ENCODE measurements at regions not wholly inside any gene's neighbourhood (a gene's known extent, or its start where the extent isn't known, plus 50 kb on each side); places are given as distances from the start of the nearest gene placed in this dataset.
"Not testable (repeated sequence)": the region's sequence is repeated elsewhere in the genome, so short reads cannot be mapped to it uniquely, and the experiment has no call there.

GRCh38 chr7:120110169-120110568 is 162.8 kb upstream of the KCND2 start:
- no peak for DNase-seq (ENCODE audit: low read depth in 3 of 3, low spot score in 2 of 3)

- no peak for DNase-seq (ENCODE audit: low read depth in 3 of 3, low spot score in 2 of 3)
These were observed 158.3 kb upstream of the KCND2 start for GRCh38 chr7:120114626-120115025.

DNA sequence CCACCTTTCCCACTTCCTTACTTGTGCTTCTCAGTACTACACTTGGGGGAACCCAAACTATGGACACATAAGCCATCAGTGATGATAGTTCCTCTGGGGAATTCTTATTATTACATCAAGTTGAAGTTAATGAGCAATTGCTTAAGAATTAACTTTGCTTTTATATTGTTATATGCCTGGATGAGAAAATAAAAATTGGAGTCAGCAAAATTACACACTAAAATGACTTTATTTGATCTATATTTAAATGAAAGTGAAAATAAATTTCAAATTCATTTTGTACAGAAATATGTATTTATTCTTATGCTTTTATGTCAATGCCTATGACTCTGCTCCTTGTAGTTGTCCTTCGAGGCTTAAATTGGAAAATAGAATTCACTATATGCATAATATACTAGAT is 149.4 kb upstream of the KCND2 start:
- DNase-seq (ENCODE audit: low read depth in 3 of 3, low spot score in 2 of 3) = no peak

- no peak for DNase-seq (ENCODE audit: low read depth in 3 of 3, low spot score in 2 of 3)
These were observed 141.7 kb upstream of the KCND2 start for GRCh38 chr7:120131096-120131839.

GRCh38 chr7:120138497-120138896 is 134.5 kb upstream of the KCND2 start:
- no peak for DNase-seq (ENCODE audit: low read depth in 3 of 3, low spot score in 2 of 3)

DNA sequence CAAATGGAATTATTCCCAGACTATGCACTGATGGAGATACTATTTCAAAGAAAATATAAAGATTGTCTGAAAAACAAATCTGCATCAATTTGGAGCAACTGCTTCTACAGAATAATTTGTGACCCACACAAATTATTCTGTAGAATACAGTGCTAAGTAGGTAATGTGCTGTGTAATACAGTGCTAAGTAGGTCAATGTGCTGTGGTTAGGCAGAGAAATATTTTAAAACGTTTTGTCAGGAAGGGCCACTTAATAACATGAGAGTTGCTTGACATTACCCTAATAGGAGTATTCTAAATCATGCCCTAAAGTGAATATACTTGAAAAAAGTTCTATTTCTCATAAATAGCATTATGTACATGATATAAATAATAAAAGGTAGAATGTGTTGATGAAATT is 116.5 kb upstream of the KCND2 start:
- DNase-seq (ENCODE audit: low read depth in 3 of 3, low spot score in 2 of 3) = no peak

- no peak for DNase-seq (ENCODE audit: low read depth in 3 of 3, low spot score in 2 of 3)
These were observed 112.8 kb upstream of the KCND2 start for GRCh38 chr7:120160166-120160565.

DNA sequence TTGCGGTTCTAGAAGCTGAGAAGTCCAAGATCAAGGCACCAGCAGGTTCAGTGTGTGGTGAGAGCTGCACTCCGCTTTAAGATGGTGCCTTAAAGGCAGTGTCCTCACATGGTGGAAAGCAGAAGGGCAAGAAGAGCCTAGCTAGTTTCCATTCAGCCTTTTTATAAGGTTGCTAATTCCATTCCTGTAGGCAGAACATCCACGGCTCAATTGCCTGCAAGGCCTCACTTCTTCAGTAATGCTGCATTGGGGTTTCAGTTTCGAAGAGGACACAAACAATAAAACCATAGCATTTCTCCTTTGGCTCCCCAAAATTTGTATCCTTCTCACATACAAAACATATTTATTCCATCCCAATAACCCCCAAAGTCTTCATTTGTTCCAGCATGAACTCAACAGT is 109.5 kb upstream of the KCND2 start:
- DNase-seq (ENCODE audit: low read depth in 3 of 3, low spot score in 2 of 3) = no peak

DNA sequence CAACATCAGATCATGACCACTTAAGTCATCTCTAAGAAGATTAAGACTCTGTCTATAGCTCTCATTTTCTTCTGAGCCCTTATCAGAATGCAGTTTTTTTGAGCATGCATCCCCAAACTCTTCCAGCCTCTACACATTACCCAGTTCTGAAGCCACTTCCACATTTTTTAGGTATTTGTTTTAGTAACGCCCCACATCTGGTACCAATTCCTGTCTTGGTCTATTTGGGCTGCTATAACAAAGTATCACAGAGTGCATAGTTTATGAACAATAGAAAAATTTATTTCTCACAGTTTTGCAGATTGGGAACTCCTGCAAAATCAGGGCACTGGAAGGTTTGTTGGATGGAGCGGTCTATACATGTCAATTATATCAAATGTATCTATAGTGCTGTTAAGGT is 107.7 kb upstream of the KCND2 start:
- no peak for DNase-seq (ENCODE audit: low read depth in 3 of 3, low spot score in 2 of 3)

DNA sequence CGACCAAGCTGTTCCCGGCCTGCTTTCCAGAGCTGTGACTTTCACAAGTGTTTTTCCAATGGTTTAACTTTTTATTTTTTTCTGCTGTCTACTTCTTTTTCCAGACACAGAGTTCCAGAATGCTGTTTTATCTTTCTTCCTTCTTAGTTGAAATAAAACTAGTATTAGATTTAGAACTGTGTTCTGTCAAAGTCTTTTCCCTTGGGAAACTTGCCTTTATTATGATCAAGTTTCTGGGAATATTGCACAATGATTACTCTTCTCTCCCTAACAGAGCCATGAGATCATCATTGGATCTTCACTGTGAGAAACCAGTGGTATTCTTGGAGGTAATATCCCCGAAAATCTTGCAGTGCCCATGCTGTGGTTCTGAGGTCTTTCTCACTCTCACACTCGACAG is 104.9 kb upstream of the KCND2 start:
- DNase-seq (ENCODE audit: low read depth in 3 of 3, low spot score in 2 of 3) = no peak

GRCh38 chr7:120169996-120170783 is 102.8 kb upstream of the KCND2 start:
- DNase-seq (ENCODE audit: low read depth in 3 of 3, low spot score in 2 of 3) = no peak

GRCh38 chr7:120170834-120171233 is 102.1 kb upstream of the KCND2 start:
- DNase-seq (ENCODE audit: low read depth in 3 of 3, low spot score in 2 of 3) = no peak

- DNase-seq (ENCODE audit: low read depth in 3 of 3, low spot score in 2 of 3) = no peak
These were observed 101.6 kb upstream of the KCND2 start for GRCh38 chr7:120171406-120171805.

DNA sequence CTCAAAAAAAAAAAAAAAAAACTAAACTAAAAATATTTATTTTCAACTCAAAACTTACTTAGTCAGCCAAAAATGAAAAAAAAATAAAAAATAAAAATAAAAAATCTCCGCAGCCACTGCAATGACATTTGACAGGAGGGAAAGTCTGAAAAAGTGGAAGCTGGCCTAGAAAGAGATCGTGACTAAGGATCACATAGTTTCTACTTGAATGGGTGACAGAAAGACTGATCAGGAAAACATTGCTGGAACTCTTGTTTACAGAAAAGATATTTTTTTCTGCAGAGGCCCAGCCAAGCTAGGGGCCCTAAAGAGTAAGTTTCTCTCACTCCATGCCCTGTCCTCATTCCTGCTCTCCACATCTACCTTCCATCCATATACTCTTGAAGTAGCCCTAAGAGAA is 92.8 kb upstream of the KCND2 start:
- DNase-seq (ENCODE audit: low read depth in 3 of 3, low spot score in 2 of 3) = no peak

GRCh38 chr7:120181499-120181898 is 91.5 kb upstream of the KCND2 start:
- DNase-seq (ENCODE audit: low read depth in 3 of 3, low spot score in 2 of 3) = no peak

GRCh38 chr7:120184866-120185265 is 88.1 kb upstream of the KCND2 start:
- no peak for DNase-seq (ENCODE audit: low read depth in 3 of 3, low spot score in 2 of 3)

- DNase-seq (ENCODE audit: low read depth in 3 of 3, low spot score in 2 of 3) = no peak
These were observed 86.9 kb upstream of the KCND2 start for GRCh38 chr7:120185940-120186682.

DNA sequence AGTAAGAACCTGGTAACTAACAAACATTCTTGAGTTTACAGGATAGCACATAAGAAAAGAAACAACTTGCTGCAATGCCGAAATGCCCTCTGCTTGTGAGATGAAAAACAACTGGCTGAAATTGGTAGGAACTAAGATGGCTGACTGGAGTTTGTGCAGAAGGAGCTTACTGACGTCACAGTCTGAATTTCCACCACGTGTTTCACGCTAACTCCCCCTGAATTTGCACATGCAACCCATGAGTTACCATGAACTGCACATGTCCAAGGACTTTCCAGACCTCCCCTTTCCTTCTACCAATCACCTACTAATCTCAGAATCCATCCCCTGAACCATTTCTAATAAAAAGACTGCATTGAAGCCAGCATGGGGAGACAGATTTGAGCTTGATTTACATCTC is 86.3 kb upstream of the KCND2 start:
- DNase-seq (ENCODE audit: low read depth in 3 of 3, low spot score in 2 of 3) = no peak

GRCh38 chr7:120189623-120190022 is 83.4 kb upstream of the KCND2 start:
- DNase-seq (ENCODE audit: low read depth in 3 of 3, low spot score in 2 of 3) = no peak

- DNase-seq (ENCODE audit: low read depth in 3 of 3, low spot score in 2 of 3) = no peak
These were observed 82.9 kb upstream of the KCND2 start for GRCh38 chr7:120190109-120190508.

DNA sequence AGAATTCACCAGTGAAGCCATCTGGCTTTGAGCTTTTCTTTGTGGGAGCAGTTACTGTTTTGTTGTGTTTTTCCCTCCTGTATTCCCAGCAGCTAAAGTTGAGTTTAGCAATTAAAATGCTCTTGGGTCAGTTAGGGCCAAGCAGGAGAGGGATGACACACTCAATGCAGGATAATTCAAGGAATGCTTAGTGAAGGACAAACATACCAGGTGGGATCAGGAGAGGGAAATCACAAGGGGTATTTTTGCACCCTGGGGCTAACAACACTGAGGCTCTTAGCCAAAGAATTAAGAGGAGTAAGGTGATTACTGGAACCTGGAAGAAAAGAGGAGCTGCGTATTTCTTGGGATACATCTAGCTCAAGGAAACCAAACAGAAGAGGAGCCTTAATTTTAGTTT is 82.4 kb upstream of the KCND2 start:
- no peak for DNase-seq (ENCODE audit: low read depth in 3 of 3, low spot score in 2 of 3)

- DNase-seq (ENCODE audit: low read depth in 3 of 3, low spot score in 2 of 3) = not testable (repeated sequence)
These were observed 81.6 kb upstream of the KCND2 start for GRCh38 chr7:120191423-120191822.

Measured in right renal cortex interstitium (tissue), 3 donors.